PC-3 (cell line): ENCODE measurements at regions not wholly inside any gene's neighbourhood (a gene's known extent, or its start where the extent isn't known, plus 50 kb on each side); places are given as distances from the start of the nearest gene placed in this dataset.

Experiments used
- CTCF ChIP-seq: fragments of 300-600 bp; sonication (generic); conservative IDR thresholded peaks from 2 replicates; pipeline ENCODE4 v1.5.1; 2017; ENCODE audit warnings: antibody characterized with exemption, low read depth, mild to moderate bottlenecking, low read length
- EZH2 ChIP-seq: fragments of 300-600 bp; sonication (generic); IDR thresholded peaks from one replicate; pipeline ENCODE4 v1.6.1; 2017; ENCODE audit warnings: antibody characterized with exemption, mild to moderate bottlenecking, low read length; ENCODE audit not compliant: unreplicated experiment
- EZH2phosphoT487 ChIP-seq: fragments of 300-600 bp; sonication (generic); IDR thresholded peaks from 2 replicates; pipeline ENCODE4 v1.6.1; 2018; ENCODE audit warnings: mild to moderate bottlenecking, antibody characterized with exemption, low read length, borderline replicate concordance

DNA sequence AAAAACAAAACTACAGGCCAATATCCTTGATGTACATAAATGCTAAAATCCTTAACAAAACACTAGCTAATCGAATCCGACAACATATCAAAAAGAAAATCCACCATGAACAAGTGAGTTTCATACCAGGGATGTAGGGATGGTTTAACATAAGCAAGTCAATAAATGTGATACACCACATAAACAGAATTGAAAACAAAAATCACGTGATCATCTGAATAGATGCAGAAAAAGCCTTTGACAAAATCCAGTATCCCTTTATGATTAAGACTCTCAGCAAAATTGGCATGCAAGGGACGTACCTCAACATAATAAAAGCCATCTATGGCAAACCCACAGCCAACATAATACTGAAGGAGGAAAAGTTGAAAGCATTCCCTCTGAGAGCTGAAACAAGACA lies 466.1 kb downstream of the BRINP3 start:
- TF ChIP-seq CTCF: no peak
- TF ChIP-seq EZH2: no peak
- TF ChIP-seq EZH2phosphoT487: no peak
